Calu3 (cell line): ENCODE measurements at regions not wholly inside any gene's neighbourhood (a gene's known extent, or its start where the extent isn't known, plus 50 kb on each side); places are given as distances from the start of the nearest gene placed in this dataset.

ENCODE experiments used
- BruUV-seq: library from RNA; stranded (reverse); fragments of 400-500 nt; replicated peaks from 2 replicates; lab custom pipeline; 2021; lab: Mats Ljungman, UMichigan
- CTCF ChIA-PET: fragments of 300-600 bp; sonication (Branson Sonifier 250); formaldehyde crosslinking; loops from one replicate; lab custom pipeline; 2022; ENCODE audit warnings: antibody characterized with exemption; lab: Charles Lee
- DNase-seq: peaks from one replicate; pipeline ENCODE4 v3.0.0; 2022
- H3K27ac Mint-ChIP-seq: one replicate; pipeline ENCODE4 v1.8.0; 2022; ENCODE audit warnings: mixed read lengths; ENCODE audit not compliant: unreplicated experiment
- H3K27me3 Mint-ChIP-seq: one replicate; pipeline ENCODE4 v1.8.0; 2022; ENCODE audit warnings: mixed read lengths; ENCODE audit not compliant: unreplicated experiment
- H3K36me3 Mint-ChIP-seq: one replicate; pipeline ENCODE4 v1.8.0; 2022; ENCODE audit warnings: mild to moderate bottlenecking, moderate library complexity, mixed read lengths; ENCODE audit not compliant: insufficient read depth, unreplicated experiment
- H3K4me1 Mint-ChIP-seq: one replicate; pipeline ENCODE4 v1.8.0; 2022; ENCODE audit warnings: mild to moderate bottlenecking, low read depth, mixed read lengths; ENCODE audit not compliant: unreplicated experiment
- H3K4me3 Mint-ChIP-seq: one replicate; pipeline ENCODE4 v1.8.0; 2022; ENCODE audit warnings: mild to moderate bottlenecking, low read depth, moderate library complexity, mixed read lengths; ENCODE audit not compliant: unreplicated experiment
- H3K9me3 Mint-ChIP-seq: one replicate; pipeline ENCODE4 v1.8.0; 2022; ENCODE audit warnings: low read depth, mixed read lengths; ENCODE audit not compliant: unreplicated experiment
- CTCF ChIP-seq: fragments of 200-600 bp; IDR thresholded peaks from one replicate; pipeline ENCODE4 v1.8.0; 2022; ENCODE audit warnings: antibody characterized with exemption; ENCODE audit not compliant: unreplicated experiment
- intact Hi-C: fragments of 100-400 bp; cut with micrococcal nuclease; formaldehyde crosslinking; loops from one replicate; pipeline ENCODE4 v1.10.0; 2022; ENCODE audit not compliant: unreplicated experiment

GRCh38 chr21:35329940-35330660, 281.0 kb upstream of the RUNX1 start:
- Mint-ChIP-seq H3K36me3 (peaks cover 4% of the 10 kb centered on the region), H3K27ac (no peak overlapping the region), H3K27me3 (no peaks in the 10 kb centered on the region), H3K9me3 (peaks cover 4% of the 10 kb centered on the region), H3K4me3 (no peak overlapping the region), H3K4me1 (peaks cover 2% of the 10 kb centered on the region)
- intact Hi-C loops: no loop called here
- no peak for TF ChIP-seq CTCF
- CTCF ChIA-PET: no interaction called here
- no TSS peak for BruUV-seq
- no peak for DNase-seq

GRCh38 chr21:35328856-35329455, 279.9 kb upstream of the RUNX1 start:
- H3K27ac Mint-ChIP-seq: no peak overlapping the region
- H3K4me3 Mint-ChIP-seq: no peak overlapping the region
- no peak for TF ChIP-seq CTCF
- peaks cover 4% of the 10 kb centered on the region for H3K36me3 Mint-ChIP-seq
- CTCF ChIA-PET: no interaction called here
- DNase-seq: no peak
- H3K9me3 Mint-ChIP-seq: peaks cover 4% of the 10 kb centered on the region
- no peaks in the 10 kb centered on the region for H3K27me3 Mint-ChIP-seq
- peaks cover 13% of the 10 kb centered on the region for H3K4me1 Mint-ChIP-seq
- intact Hi-C loops: no loop called here
- BruUV-seq: no TSS peak

- intact Hi-C loops: no loop called here
- H3K27me3 Mint-ChIP-seq: no peaks in the 10 kb centered on the region
- no peaks in the 10 kb centered on the region for H3K9me3 Mint-ChIP-seq
- BruUV-seq: no TSS peak
- no peak for DNase-seq
- peaks cover 15% of the 10 kb centered on the region for H3K4me1 Mint-ChIP-seq
- H3K4me3 Mint-ChIP-seq: no peak overlapping the region
- H3K36me3 Mint-ChIP-seq: peaks cover 4% of the 10 kb centered on the region
- no peak overlapping the region for H3K27ac Mint-ChIP-seq
- CTCF ChIA-PET: no interaction called here
- no peak for TF ChIP-seq CTCF
These were observed 277.6 kb upstream of the RUNX1 start for GRCh38 chr21:35326677-35327076.

GRCh38 chr21:35325953-35326352, 276.9 kb upstream of the RUNX1 start:
- BruUV-seq: no TSS peak
- intact Hi-C loops: no loop called here
- Mint-ChIP-seq H3K4me1 (peaks cover 15% of the 10 kb centered on the region), H3K36me3 (peaks cover 4% of the 10 kb centered on the region), H3K4me3 (no peak overlapping the region), H3K27me3 (no peaks in the 10 kb centered on the region), H3K9me3 (no peaks in the 10 kb centered on the region), H3K27ac (no peak overlapping the region)
- TF ChIP-seq CTCF: no peak
- CTCF ChIA-PET: no interaction called here
- DNase-seq: no peak
